HCT116 (cell line): ENCODE measurements at regions not wholly inside any gene's neighbourhood (a gene's known extent, or its start where the extent isn't known, plus 50 kb on each side); places are given as distances from the start of the nearest gene placed in this dataset.

ENCODE experiments used
- CEBPB ChIP-seq: IDR thresholded peaks from 2 replicates; pipeline ENCODE4 v1.6.1; 2012; ENCODE audit warnings: low read depth
- EGR1 ChIP-seq: IDR thresholded peaks from 2 replicates; pipeline ENCODE4 v1.6.1; 2012; ENCODE audit warnings: low read depth
- EZH2 ChIP-seq: fragments of 200-600 bp; sonication (generic); IDR thresholded peaks from 2 replicates; pipeline ENCODE4 v1.6.1; 2017; ENCODE audit warnings: antibody characterized with exemption, mixed run types
- EZH2phosphoT487 ChIP-seq: fragments of 200-600 bp; IDR thresholded peaks from 2 replicates; pipeline ENCODE4 v1.6.1; 2018; ENCODE audit warnings: antibody characterized with exemption, borderline replicate concordance
- POLR2A ChIP-seq: IDR thresholded peaks from 2 replicates; pipeline ENCODE4 v1.7.0; 2011; ENCODE audit warnings: borderline replicate concordance; ENCODE audit not compliant: insufficient read depth, insufficient read length; ENCODE audit errors: extremely low read depth
- POLR2AphosphoS5 ChIP-seq: IDR thresholded peaks from 2 replicates; pipeline ENCODE4 v1.6.1; 2011; ENCODE audit warnings: mild to moderate bottlenecking, low read depth, low read length, moderate library complexity
- RAD21 ChIP-seq: IDR thresholded peaks from 2 replicates; pipeline ENCODE4 v1.6.1; 2012; ENCODE audit warnings: low read depth, mild to moderate bottlenecking
- SP1 ChIP-seq: IDR thresholded peaks from 2 replicates; pipeline ENCODE4 v1.6.1; 2012; ENCODE audit warnings: low read depth
- SRF ChIP-seq: IDR thresholded peaks from 2 replicates; pipeline ENCODE4 v1.6.1; 2012; ENCODE audit warnings: low read depth
- TCF7L2 ChIP-seq: IDR thresholded peaks from 2 replicates; pipeline ENCODE4 v1.7.0; 2011; ENCODE audit warnings: borderline replicate concordance, inconsistent platforms; ENCODE audit not compliant: insufficient read depth, insufficient read length; ENCODE audit errors: extremely low read depth
- YY1 ChIP-seq: IDR thresholded peaks from 2 replicates; pipeline ENCODE4 v1.6.1; 2011; ENCODE audit warnings: low read length, low read depth, moderate library complexity, mild to moderate bottlenecking; ENCODE audit not compliant: insufficient replicate concordance; ENCODE audit errors: extremely low read depth
- TF ChIP-seq, protein P1 (sequence below), 3 experiments: fragments of 200-600 bp in 1 of 3; sonication (generic) in 1 of 3; IDR thresholded peaks in 2 of 3; conservative IDR thresholded peaks in 1 of 3; 2 replicates each; pipeline ENCODE4 v1.5.1; 2012 to 2017; ENCODE audit warnings: low read depth in 2 of 3, low read length in 2 of 3, antibody characterized with exemption in 1 of 3, borderline replicate concordance in 1 of 3, control low read depth in 1 of 3, mild to moderate bottlenecking in 1 of 3, mixed read lengths in 1 of 3, mixed run types in 1 of 3, moderate library complexity in 1 of 3; ENCODE audit not compliant: insufficient read depth in 1 of 3
- TF ChIP-seq, protein P2 (sequence below): IDR thresholded peaks from 2 replicates; pipeline ENCODE4 v1.6.1; 2012; ENCODE audit warnings: low read depth
- TF ChIP-seq, protein P3 (sequence below): IDR thresholded peaks from 2 replicates; pipeline ENCODE4 v1.6.1; 2012

DNA sequence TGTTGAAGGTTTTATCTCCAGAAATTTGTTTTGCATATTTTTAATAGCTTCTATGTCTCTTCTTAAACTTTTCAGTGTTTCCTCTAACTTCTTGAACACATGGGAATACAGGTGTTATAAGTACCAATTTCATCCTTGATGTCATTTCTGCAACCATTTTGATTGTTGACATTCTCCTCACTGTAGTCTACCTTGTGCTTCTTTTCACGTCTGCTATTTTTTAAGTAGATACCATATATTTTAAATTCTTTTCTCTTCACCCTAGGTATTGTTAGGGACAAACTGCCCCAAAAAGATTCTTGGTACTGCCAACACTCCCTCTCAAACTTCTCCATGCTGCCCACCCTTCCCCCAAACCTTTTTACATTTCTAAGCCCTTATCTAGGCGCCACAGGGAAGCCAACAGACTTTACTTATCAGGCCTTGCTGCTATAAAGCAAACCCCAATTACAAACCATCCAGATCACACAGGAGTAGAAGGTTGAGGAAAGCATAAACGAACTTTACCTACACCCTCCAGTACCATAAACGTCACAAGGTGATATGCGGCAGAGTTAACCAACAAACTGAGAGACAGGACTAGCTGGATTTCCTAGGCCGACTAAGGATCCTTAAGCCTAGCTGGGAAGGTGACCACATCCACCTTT lies 1165.3 kb downstream of the TAF11L14 start:
- TF ChIP-seq, protein P1, sequence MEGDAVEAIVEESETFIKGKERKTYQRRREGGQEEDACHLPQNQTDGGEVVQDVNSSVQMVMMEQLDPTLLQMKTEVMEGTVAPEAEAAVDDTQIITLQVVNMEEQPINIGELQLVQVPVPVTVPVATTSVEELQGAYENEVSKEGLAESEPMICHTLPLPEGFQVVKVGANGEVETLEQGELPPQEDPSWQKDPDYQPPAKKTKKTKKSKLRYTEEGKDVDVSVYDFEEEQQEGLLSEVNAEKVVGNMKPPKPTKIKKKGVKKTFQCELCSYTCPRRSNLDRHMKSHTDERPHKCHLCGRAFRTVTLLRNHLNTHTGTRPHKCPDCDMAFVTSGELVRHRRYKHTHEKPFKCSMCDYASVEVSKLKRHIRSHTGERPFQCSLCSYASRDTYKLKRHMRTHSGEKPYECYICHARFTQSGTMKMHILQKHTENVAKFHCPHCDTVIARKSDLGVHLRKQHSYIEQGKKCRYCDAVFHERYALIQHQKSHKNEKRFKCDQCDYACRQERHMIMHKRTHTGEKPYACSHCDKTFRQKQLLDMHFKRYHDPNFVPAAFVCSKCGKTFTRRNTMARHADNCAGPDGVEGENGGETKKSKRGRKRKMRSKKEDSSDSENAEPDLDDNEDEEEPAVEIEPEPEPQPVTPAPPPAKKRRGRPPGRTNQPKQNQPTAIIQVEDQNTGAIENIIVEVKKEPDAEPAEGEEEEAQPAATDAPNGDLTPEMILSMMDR (IDR thresholded peaks at IDR 0.05 in 2 of 3, conservative IDR thresholded peaks at IDR 0.05 in 1 of 3; ENCODE audit: borderline replicate concordance in 1 of 3, insufficient read depth in 1 of 3, low read depth in 2 of 3, low read length in 2 of 3) = no peak
- no peak for TF ChIP-seq SRF
- TF ChIP-seq, protein P2, sequence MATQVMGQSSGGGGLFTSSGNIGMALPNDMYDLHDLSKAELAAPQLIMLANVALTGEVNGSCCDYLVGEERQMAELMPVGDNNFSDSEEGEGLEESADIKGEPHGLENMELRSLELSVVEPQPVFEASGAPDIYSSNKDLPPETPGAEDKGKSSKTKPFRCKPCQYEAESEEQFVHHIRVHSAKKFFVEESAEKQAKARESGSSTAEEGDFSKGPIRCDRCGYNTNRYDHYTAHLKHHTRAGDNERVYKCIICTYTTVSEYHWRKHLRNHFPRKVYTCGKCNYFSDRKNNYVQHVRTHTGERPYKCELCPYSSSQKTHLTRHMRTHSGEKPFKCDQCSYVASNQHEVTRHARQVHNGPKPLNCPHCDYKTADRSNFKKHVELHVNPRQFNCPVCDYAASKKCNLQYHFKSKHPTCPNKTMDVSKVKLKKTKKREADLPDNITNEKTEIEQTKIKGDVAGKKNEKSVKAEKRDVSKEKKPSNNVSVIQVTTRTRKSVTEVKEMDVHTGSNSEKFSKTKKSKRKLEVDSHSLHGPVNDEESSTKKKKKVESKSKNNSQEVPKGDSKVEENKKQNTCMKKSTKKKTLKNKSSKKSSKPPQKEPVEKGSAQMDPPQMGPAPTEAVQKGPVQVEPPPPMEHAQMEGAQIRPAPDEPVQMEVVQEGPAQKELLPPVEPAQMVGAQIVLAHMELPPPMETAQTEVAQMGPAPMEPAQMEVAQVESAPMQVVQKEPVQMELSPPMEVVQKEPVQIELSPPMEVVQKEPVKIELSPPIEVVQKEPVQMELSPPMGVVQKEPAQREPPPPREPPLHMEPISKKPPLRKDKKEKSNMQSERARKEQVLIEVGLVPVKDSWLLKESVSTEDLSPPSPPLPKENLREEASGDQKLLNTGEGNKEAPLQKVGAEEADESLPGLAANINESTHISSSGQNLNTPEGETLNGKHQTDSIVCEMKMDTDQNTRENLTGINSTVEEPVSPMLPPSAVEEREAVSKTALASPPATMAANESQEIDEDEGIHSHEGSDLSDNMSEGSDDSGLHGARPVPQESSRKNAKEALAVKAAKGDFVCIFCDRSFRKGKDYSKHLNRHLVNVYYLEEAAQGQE = no peak
- TF ChIP-seq POLR2A = no peak
- no peak for TF ChIP-seq SP1
- no peak for TF ChIP-seq YY1
- TF ChIP-seq CEBPB = no peak
- TF ChIP-seq EZH2phosphoT487 = no peak
- no peak for TF ChIP-seq EZH2
- TF ChIP-seq, protein P3, sequence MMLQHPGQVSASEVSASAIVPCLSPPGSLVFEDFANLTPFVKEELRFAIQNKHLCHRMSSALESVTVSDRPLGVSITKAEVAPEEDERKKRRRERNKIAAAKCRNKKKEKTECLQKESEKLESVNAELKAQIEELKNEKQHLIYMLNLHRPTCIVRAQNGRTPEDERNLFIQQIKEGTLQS = no peak
- TF ChIP-seq POLR2AphosphoS5 = no peak
- no peak for TF ChIP-seq EGR1
- no peak for TF ChIP-seq RAD21
- TF ChIP-seq TCF7L2 = no peak
